ENCODE measurements at regions not wholly inside any gene's neighbourhood (a gene's known extent, or its start where the extent isn't known, plus 50 kb on each side); places are given as distances from the start of the nearest gene placed in this dataset.
"Not testable (repeated sequence)": the region's sequence is repeated elsewhere in the genome, so short reads cannot be mapped to it uniquely, and the experiment has no call there.

DNA sequence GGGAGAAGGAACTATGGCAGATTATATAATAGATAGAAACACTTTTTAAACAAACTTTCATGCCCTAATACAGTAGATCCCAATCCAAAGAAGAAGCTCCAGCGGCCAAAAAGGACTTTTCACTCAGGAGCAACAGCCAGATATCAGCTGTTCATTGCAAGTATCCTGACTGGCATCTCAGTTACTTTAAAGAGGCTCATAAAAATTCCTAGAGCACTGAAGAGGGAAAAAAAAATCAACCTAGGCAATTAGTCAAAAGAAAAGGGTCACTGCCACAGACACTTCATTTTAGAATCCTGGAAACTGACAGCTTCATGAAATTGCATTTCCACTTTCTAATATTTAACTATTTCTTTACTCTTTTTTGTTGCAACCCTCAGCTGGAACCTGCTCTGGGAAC, 170.6 kb upstream of the SOX6 start:
- DNase-seq = no peak

- not testable (repeated sequence) for DNase-seq
Measured at GRCh38 chr11:16520713-16521112, 164.4 kb upstream of the SOX6 start.

- DNase-seq = no peak
Measured at GRCh38 chr11:16512899-16513241, 156.5 kb upstream of the SOX6 start.

- DNase-seq = no peak
Measured at GRCh38 chr11:16512198-16512898, 156.0 kb upstream of the SOX6 start.

- DNase-seq = no peak
Measured at GRCh38 chr11:16511116-16512114, 155.1 kb upstream of the SOX6 start.

DNA sequence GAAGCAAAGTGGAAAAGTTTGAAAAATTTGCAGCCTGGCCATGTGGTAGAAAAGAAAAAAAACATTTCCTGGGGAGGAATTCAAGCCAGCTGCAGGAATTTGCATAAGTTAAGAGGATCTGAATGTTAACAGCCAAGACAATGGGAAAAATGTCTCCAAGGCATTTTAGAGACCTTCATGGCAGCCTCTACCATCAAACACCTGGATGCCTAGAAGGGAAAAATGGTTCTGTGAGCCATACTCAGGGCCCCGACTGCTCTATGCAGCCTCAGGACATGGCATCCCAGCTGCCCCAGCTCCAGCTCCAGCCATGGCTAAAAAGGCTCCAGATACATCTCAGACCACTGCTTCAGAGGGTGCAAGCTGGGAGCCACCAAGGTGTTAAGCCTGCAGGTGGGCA, 149.1 kb upstream of the SOX6 start:
- no peak for DNase-seq

DNA sequence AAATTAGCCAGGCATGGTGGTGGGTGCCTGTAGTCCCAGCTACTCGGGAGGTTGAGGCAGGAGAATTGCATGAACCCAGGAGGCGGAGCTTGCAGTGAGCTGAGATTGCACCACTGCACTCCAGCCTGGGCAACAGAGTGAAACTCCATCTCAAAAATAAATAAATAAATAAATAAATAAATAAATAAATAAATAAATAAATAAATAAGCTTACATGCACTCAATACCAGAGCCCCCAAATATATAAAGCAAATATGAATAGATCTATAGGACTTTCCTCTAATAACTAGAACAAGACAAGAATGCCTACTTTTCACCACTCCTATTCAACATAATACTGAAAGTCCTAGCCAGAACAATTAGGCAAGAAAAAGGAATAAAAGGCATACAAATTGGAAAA, 147.5 kb upstream of the SOX6 start:
- not testable (repeated sequence) for DNase-seq

DNA sequence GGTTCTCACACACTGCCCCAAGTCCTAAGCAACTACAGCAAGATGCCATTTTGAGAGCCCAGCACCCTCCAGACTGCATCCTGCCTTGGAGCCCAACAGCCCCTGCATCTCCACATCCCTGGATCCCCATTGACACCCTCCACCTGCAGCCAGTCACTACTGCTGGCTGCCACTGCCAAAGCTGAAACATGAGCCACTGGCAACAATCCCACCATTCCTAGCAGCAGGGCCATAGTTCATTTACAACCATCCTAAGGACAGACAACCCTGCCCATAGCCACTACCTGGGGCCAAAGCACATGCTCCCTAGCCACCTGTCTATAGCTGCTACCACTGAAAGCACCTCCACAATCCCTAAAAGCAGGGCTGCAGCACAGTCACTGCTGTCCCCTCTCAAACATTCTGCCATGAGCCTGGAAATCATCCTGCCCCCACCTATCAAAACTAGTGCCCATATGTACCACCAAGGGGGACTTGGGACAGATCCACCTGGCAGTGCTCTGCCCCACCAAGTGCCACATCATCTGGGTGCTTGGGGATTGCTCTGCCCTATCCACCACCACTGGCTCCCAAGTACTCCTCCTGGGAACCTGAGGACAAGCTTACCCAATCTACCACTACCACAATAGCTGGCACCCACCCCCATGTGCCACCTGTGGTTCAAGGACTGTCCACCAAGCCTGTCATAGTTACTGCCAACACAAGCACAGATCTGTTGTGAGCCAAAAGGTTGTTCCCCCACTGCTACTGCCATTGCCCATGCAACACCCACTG, 138.8 kb upstream of the SOX6 start:
- DNase-seq = no peak

DNA sequence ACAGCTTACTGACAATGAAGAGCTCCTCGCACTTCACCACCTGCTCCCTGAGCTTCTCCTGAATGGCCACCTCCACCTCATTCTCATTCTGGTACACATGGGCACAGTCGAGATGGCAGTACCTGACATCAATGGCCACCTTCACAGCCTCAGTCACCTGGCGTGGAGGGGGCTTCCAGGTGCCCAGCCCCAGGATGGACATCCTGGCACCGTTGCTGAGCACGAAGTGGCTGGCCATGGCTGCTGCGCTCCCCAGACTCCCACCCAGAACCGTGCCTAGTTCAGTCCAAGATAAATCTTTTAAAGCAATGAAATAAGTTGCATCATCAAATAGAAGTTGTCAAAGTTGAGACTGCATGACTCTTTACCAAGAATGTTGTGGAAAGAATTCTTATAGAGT, 128.1 kb upstream of the SOX6 start:
- no peak for DNase-seq

- DNase-seq = no peak
Measured at GRCh38 chr11:16474659-16475058, 118.3 kb upstream of the SOX6 start.

DNA sequence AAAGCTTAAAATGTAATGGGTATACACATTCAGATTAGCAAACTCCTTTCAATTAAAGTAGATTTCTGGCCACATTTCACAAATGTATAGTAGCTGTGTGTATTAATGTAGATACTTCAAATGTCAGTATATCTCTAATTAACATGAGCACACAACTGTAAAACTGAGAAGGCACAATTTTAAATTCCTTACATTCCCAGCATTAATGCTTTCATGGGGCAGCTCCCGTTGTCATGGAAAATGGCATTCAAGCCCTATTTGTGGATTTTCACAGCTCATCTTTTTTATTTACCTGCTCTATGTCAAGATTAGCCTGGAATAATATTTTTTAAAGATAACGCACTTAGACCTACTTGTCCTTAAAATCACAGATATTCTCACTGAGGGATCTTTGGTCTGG, 113.6 kb upstream of the SOX6 start:
- DNase-seq = no peak

DNA sequence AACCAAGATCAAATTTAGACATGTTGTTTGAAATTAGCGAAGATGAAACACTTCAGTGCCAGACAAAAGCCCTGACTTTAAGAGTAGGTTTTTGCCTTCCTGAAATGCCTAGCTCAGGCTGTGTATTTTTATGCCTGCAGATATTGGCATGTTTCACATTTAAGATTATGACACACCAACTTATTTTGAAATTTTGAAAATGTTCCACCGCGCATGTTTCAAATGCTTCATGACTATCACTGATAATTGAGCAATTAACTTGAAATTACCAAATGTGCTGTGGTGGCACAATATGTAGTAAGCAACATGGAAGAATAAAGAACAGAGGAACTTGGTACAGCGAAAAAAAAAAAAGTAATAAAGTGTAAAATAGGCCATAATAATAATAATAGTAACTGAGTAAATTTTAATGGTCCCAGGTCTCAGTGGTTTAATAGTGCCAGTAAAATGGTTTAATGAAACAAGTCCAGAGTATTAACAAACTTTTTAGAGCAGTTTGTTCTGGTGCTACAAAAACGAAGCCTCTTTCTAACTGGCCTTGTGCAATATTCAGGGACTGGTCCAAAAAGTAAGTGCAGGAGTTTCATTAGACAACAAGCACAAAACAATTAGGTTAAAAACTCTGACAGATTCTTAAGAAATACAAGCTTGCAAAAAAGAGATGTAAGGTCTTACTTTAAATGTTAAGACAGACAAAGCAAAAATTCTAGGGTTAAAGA, 112.5 kb upstream of the SOX6 start:
- DNase-seq = peak in 1 of 2 donors; percentile 3

GRCh38 chr11:16460508-16460907, 104.2 kb upstream of the SOX6 start:
- DNase-seq = no peak

DNA sequence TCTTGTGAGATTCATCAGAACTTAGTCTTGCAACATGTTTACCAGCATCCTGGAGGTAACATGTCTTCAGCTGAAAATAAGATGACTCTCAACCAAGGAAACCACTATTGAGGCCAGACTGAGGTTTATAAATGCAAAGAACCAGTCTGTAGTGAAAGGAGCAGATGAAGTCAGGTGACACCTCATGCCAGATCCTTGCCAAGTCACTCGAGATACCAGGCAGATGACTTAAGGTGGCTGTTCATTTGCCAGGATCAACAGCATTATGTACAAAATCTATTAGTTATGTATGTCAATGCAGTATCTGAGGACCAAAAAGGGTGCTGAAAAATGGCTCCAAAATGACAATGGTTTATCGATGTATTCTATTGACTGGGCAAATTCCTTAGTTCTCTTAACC, 100.0 kb upstream of the SOX6 start:
- no peak for DNase-seq

- no peak for DNase-seq
Measured at GRCh38 chr11:16454289-16454863, 98.0 kb upstream of the SOX6 start.

DNA sequence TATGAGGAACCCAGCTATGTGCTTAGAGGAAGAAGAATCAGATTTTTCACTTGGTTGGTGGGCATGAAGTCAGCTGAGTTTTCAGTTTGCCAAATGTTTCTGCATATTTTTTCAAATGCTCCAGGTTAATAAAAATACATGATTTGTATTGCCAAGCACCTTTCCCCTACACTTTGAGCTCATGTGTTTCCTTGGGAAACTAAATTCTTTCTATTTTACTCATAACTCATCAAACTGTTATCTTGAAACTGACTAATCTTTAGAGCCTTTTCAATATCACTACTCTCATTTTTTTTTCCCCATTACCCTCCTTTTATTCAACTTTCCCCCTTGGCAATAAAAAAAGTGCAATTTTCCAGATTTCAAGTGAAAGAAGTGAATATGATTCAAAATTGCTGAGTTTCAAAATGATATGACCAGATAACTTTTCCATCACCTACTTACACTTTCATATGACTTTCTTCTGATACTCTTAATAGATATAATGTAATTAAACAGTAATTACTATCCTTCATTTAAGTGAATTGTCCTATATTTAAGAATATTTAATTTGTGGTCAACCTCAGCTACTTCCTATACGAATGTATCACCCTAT, 91.9 kb upstream of the SOX6 start:
- no peak for DNase-seq

- DNase-seq = no peak
Measured at GRCh38 chr11:16441461-16441860, 85.1 kb upstream of the SOX6 start.

GRCh38 chr11:16440136-16440535, 83.8 kb upstream of the SOX6 start:
- no peak for DNase-seq

DNA sequence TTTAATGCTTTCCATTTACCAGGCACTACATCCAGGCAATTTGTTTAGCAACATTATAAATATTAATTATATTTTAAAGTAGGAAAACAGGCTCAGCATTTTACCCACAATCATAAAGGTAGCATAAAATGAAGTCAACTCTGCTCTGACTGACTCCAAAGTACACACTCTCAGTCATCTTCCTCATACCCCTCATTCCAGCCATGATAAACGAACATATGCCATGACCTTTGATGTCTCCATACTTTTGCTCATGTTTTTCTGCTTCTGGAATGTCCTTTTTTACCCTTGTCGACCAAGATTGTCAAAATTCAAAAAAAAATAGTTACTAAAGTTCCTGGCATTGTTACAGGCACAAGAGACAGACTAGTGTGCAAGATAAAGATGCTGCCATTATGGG, 77.7 kb upstream of the SOX6 start:
- no peak for DNase-seq

DNA sequence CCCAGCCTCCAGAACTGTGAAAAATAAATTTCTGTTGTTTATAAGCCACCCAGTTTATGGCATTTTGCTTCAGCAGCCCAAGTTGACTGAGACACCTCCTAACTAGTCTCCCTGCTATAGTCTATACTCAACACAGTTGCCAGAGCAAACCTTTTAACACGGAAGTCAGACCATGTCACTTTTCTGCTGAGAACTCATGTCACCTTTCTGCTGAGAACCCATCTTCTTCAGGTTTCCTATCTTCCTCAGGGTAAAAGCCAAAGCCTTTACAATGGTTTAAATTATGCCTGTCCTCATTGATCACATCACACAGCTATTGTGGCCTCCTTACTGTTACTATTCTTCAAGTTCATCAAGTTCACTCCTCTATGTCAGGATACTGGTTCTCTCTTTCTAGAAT, 74.3 kb upstream of the SOX6 start:
- DNase-seq = no peak

GRCh38 chr11:16421826-16422225, 65.5 kb upstream of the SOX6 start:
- DNase-seq = no peak

Data from hippocampal formation (tissue), 2 donors.